GM19463 (cell line): ENCODE measurements at regions not wholly inside any gene's neighbourhood (a gene's known extent, or its start where the extent isn't known, plus 50 kb on each side); places are given as distances from the start of the nearest gene placed in this dataset.

ENCODE experiments used
- ATAC-seq: cut with Tn5 transposase; IDR thresholded peaks from one replicate; pipeline ENCODE4 v1.9.1; 2021; ENCODE audit warnings: mild to moderate bottlenecking, moderate library complexity; ENCODE audit not compliant: unreplicated experiment

DNA sequence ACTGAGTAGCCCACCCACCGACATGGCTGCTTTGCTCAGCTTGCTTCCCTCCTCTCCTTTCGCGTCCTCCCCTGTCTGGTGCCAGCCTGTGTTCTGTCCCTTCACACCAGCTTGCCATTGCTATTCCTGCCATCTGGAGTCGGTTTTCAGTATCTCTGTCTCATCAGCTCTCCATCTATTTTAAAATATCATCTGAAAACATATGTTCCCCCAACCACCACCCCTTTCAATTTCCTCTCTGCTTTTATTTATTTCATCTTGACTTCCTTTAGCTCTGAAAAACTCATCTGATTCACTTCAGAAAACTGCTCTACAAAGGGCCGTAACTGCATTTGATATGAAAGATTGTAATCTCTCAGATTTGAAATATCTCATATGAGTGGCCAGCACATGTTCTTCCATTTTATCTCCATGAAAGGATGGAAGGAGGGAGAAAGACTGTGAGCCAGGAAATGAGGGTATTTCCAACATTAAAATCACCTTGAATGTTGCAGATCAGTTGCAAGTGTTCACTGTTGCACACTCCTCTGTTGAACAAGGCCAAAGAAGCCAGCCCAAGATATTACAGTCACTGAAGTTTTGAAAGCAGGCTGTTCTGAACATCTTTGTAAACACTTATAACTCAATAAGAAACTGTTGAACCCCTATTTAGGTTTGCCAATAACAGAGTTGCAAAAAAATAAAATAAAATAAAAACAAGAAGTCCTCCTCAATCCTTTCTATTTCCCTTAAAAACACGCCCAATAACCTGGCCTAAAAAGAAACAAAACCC, 202.4 kb upstream of the NEBL start:
- ATAC-seq, result no peak

DNA sequence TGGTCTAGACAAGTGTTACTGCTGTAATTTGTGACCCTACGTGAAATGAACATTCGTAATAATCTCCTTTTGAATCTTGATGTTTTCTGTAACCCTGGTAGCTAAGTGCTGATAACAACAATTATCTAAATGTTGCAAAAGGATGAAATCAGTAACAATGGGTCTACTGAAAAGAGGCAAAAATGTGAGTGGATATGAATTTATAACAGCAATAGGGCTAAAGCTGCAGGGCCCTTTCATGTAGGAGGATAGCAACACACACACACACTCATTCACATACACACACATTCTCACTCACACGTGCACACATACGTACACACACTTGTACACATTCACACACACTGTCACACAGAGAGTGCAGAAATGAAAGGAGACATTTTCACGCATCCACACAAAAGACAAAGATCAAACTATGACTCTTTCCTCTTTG, 200.8 kb upstream of the NEBL start:
- ATAC-seq, result no peak

DNA sequence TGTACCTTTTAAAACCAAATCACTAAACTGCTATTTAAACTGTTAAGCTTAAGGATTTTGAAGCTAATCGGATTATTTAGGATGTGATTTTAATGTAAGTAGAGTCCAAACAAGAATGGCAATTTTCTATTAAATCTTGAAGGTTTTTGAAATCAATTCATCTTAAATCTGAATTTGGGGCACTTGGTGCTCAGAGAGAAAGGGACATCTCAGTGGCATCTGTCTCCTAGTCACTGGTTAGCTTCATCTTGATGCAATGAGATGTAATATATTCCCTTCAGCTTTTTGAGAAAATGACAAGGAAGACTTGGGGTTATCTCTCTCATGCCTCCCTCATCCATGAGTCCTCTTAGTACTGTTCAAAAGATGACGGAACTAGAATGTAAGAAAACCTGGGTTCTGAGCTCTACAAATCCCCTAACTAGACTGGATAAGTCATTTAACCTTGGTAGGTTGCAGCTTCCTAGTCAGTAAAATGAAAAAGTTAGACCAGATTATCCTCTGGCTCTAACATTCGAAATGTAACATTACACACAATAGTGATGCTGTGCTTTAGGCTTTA, 198.5 kb upstream of the NEBL start:
- ATAC-seq, result no peak

DNA sequence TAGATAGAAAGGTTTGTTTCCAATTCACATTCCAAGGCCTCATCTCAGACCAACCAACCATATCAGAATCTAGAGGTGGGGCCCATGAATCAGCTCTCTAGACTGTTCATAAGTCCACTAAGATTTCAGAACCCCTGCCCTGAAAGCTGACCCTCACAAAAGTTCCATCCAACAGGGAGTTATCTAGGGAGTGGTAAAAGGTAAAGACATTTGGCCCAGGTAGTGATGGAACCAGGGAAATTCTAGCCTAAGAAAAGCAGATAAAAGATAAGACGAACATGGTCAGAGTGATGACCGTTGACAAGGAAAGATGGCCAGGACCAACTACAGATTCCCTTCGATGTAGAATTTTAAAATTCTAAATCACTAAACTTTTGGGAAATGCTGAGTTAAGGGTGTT, 198.0 kb upstream of the NEBL start:
- no peak for ATAC-seq

DNA sequence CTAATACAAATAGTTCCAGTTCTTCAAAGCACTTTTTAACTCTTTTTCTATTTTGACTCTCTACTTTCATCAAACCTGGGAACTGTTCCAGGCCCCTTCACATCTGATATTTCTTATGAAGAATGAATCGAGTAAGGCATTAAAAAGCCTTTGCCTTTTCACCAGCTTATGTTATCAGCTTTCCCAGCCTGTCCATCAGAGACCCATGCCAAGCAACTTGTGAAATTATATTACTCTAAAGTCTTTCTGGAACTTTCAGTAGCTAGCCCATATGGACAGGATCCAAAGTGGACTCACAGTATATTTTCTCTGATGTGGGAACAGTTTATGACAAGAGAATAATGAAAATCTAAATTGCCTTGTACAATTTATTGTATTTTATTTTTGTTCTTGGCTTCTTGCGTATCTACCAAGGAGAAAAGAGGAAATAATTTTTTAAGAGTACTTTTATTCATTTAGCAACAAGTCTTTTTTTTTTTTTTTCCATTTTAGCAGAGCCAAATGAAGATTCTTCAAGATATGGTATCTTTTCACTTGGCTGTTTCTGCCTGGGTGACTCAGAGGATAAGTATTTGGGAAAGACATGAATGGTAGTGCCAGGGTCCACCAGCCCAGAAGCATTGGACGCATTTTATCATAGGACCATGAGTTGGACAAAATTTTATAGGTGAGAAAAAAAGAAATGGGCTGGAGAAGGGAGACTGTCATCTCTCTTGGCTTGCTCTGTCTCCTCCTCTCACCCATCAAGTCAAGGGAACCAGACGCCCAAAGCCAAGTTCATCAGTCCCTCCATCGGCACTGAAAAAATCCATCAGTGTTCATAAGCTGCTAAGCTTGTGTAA, 195.8 kb upstream of the NEBL start:
- ATAC-seq, result no peak

DNA sequence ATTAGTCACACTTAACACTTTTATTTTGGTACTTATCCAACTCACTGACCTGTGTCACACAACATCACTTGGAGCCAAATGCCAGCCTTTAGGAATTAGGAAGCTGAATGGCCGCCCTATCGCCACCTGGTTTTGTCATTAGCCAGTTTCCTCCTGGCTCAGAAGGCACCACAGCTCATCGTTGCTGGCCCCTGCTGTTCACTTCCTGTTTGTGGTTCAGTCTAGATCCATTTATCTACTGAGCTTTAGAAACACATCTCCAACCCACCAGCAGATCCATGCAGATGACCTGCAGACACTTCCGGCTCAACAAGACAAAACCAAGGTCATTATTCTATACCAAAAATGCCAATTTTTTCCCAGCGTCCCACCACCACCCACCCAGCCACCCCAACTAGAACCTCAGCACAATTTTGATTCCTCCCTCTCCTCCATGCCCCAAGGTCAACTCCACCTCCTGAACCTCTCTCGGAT, 193.5 kb upstream of the NEBL start:
- ATAC-seq, result no peak

DNA sequence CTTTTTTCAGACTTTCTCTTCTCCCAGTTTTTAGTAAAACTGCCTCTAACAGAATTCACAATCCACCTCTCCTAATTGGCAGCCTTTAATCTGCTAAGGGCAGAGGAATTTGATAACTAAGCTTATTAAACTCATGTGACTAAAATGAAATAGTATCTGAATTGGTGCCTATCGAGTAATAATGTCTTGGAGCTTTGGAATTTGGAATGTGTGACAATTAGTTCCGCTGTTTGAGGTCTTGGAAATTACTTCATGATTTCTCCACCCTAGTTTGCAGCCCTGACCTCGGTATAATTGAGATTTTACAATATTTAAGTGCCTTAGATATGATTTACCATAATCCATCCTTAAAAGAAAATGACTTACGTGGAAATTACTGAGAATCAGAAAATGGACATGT, 190.4 kb upstream of the NEBL start:
- ATAC-seq, result no peak

DNA sequence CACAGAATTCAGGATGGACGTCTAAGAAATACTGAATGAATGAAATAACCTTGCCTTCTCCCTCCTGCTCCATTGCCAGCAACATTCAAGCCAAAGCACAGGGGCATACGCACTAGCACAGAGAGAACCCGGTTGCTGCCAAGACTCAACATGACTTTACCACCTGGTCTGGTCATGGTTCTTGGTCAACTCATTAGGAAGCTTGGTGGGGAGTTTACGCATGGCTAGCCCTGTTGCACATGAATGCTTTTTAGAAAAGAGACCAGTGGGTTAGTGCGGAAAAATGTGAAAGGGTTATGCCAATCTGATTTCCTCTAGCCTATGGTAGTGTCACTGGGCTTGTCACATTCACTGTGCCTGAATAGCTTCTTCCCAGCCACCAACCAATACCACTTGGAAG, 187.6 kb upstream of the NEBL start:
- no peak for ATAC-seq

DNA sequence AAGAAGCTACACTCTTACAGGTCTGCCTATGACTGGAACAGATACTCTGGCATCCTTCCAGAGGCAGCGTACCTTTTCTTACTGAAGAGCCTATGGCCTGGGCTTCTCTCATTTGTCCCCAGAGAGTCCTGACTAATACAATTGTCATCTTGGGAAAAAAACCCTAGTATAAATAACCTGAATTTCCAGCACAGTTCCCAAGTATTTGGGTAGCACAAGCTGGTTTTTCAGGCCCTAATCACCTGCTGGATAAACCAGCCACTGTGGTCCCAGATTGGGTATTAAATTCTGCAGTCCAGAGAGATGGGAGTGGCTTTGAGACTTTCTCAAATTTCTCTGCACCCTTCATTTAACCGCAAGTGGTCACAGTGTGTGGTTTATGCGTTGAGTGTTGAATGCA, 186.8 kb upstream of the NEBL start:
- no peak for ATAC-seq

DNA sequence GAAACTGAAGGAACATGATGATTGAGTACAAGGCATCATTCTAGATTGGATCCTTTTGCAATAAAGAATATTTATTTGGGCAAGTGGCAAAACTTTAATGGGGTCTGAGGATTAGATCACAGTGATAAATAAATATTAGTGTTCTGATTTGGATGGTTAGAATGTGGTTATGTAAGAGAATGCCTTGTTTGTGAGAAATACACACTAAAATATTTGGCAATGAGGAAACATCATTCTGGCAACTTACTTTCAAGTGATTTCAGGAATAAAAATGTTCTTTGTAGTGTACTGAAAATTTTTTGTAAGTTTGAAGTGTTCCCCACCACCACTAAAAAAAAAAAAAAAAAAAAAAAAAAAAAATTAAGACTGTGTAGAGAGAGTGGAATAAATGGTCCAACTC, 185.1 kb upstream of the NEBL start:
- no peak for ATAC-seq

DNA sequence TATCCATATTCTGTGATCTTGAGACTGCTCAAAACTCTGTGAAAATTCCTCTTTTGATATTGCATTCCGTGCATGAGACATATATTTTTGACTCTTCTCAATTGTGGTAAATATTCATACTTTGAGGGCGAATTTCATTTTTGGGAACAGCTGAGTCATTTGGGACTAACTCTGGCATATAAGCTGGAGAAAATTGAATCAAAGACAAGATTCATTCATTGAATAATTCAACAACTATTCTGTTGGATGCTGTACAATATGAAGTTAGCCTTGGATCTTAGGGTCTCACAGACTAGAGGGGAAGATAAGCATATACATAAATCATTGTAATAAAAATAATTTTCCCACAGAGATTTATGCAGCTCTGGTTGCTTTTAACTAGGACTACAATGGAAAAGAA, 183.2 kb upstream of the NEBL start:
- no peak for ATAC-seq

DNA sequence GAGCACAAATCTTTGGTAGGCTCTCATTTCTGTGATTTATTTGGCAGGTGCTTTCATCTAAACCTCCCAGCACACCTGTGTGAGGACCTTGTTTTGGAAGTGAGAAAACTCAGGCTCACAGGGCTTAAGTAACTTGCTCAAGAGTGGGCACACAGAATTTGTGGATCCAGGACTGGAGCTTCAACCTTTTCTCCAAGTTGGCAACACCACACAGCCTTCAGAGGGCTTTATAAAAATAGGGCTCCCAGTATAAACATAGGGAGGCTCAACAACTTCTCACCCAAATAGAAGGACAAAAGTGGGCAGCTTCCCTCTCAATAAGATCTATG, 182.2 kb upstream of the NEBL start:
- ATAC-seq, result no peak

DNA sequence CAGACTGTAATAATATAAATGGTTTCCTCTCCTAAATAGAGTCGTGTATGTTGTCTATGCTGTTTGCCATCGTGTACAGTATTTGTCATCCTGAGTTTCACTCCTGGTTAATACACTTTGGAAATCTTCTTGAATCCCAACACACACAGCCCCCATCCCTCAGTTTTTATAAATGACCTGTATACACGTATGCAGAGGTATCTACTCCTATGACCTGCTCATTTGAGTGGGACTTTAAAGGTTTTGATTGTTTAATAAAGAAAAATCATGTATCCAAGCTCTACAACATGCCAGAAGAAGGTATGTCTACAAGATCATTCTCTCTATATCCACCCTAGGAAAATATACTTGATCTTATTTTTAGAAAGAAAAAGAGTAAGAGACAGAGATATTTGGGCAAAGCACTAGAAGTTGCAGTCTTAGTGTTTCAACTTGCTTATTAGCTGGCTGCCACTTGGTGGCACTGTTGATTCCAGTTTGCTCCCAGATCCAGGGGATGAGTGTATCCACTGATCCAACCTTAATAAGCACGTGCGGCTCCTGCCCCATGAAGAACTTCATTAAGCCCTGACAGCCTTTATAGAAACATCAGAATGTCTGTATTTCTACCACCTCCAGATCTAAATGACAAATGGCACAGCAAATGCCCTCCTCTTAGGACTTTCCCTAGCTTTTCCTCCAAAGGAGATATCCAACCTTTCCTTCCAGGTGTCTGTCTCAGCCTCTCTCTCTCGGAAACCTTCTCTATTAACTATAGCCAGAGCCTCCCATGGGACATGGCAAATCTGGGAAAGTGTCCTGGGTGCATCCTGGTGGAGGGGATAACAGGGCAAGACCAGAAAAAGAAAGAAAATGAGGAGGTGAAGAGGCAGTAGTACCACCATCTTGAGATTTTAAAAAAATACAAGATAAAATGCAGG, 181.6 kb upstream of the NEBL start:
- ATAC-seq, result no peak

DNA sequence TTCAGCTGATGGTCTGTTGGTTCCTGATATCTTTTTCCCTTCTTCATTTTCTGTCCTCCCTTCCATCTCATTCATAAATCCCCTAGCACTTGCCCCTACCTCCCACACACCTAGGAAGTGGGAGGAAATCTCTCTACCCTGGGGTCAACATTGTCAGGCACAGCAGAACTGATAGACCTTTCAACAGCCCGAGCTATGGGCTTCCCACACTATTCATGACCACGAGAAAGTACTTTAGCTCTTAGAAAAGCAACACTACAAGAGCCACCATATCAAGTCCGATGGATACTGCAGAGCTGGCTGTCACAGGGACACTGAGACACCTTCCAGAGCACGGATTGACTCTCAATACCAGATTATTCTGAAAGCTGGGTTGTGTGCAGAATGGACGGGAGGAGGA, 180.6 kb upstream of the NEBL start:
- ATAC-seq, result no peak

DNA sequence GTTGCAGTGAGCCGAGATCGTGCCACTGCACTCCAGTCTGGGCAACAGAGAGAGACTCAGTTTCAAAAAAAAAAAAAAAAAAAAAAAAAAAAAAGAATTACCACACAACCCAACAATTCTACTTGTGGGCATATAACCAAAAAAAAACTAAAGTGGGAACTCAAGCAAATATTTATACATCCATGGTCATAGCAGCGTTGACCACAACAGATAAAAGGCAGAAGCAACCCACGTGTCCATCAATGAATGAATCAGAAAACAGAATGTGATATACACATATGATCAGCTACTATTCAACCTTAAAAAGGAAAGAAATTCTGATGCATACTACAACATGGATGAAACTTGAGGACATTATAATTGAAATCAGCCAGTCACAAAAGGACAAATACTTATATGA, 179.3 kb upstream of the NEBL start:
- ATAC-seq, result no peak

DNA sequence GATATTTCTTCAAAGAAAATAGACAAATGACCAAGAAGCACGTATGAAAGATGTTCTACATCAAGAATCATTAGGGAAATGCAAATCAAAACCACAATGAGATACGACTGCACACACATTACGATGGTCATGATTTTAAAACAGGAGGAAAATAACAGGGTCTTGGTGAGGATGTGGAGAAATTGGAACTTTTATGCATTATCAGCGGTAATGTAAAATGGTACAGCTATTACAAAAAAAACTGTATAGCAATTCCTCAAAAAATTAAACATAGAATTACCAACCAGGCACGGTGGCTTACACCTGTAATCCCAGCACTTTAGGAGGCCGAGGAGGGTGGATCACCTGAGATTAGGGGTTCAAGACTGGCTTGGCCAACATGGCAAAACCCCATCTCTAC, 178.8 kb upstream of the NEBL start:
- ATAC-seq, result no peak

DNA sequence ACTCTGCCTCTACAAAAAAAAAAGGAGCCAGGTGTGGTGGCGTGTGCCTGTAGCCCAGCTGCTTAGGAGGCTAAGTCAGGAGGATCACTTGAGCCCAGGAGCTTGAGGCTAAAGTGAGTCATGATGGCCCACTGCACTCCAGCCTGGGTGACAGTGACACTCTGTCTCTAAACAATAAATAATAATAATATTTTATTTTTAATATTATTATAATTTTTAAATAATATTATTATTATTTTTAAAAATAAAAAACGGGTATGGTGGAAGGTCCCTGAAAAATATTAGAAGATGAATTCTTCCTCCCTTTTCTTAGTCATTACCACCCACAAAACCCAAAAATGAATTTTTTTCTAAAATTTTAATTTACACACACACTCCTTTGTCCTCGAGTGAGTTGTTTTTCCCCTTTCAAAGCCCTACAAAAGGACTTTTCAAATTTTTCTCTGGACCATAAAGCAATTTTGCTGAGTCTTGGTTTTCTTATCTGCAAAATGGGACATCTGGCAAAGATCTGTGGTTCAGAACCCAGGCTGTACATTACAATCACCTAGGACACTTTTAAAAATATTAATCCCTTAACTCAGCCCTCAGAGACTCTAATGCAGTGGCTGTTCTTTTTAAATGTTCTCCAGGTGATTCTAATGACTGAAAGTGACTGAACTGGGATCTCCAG, 174.0 kb upstream of the NEBL start:
- no peak for ATAC-seq

DNA sequence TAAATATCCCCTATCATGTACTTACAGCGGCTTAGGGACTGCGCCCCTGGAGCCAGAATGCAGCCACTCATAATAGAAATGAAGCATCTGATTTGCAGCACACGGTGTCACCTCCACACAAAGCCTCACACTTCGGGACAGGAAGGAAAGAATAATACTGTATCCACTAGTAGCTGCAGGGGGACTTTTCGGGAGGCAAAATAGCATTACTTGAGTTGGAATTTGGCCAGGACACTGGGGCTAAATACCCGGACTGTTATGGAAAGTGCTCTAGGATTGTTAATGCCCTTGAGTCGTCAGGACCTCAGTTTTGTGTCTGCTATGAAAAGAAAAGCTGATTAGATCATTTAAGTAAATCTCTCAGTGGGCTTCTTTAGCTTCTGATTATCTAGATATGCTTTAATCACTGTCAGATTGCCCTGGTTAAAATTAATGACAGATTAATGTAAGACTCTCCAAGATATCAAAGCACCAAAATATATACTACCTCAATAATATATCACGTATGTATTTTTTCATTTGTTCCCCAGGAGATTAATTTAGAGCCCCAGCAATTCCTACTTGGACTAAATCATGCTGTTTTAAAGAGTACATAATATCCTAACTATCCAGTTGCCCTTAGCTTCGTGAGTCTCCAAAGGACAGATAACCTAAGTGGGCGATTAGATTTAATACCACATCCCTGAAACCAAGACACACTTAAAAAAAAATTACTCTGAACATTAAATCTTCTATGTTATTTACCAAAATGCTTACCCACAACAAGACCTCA, 173.0 kb upstream of the NEBL start:
- ATAC-seq, result no peak

DNA sequence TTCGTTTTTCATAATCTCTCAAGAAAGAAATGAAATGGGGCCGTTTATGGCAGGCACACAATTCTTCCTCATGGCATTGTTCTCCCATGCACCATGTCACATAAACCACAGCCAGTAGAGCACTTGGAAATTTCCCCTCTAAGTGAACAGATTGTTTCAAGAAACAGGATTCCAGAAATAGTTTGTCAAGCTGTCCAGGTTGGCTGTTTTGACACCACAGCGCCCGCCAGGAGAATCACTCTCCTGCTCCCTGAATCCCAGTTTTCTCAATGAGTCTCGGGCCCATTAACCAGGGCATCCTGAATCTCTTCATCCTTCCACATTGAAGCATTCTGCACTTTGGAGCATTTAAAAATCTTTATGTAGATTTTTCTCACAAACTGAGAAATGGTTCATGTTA, 172.2 kb upstream of the NEBL start:
- ATAC-seq, result no peak
